Stimulated activated CD8-positive, alpha-beta memory T cell treated with anti-CD3 and anti-CD28 coated beads, Interleukin-7, amount 100 ng/mL, for 1 hour (primary cell): ENCODE measurements at regions not wholly inside any gene's neighbourhood (a gene's known extent, or its start where the extent isn't known, plus 50 kb on each side); places are given as distances from the start of the nearest gene placed in this dataset.
"Not testable (repeated sequence)": the region's sequence is repeated elsewhere in the genome, so short reads cannot be mapped to it uniquely, and the experiment has no call there.

Source experiments
- DNase-seq, 2 donors: peaks; one replicate each; pipeline ENCODE4 v3.0.0-alpha.2; 2020; ENCODE audit warnings: low read depth in 2 of 2

DNA sequence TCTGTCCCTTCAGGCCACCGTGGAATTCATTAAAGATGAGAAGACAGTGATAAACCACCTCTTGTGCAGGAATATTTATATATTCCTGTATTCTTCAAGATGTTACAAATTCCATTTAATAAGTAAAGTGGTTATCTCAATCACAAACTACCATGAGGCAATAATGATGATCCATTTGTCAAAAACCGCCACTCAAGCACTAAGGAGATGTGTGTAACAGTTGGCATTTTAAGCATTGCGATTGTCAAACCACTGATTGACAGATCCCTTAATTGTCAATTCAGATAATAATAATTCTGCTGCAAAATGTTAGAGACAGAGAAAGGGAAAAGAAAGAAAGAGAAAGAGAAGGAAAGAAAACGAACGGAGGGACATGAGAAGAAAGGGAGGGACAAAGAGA, 476.1 kb upstream of the RBFOX1 start:
- DNase-seq = no peak

DNA sequence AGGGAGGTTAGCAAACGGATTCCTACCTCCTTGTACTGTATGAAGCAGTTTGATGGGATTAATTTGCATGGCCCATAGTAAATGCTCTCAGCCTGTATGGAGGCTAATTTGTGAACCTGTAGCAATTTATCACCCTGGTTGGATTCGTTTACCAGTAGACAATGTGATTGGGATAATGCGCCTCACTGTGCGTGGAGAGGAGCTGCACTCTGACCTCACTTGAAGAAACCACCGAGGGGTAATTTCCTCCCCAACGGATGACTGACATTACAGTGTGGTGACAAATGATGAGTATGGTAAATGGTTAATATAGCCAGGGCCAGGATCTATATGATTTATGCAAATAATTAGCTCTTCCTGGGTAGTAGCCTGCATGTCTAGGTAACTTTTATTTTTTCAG, 479.1 kb upstream of the RBFOX1 start:
- DNase-seq = no peak

DNA sequence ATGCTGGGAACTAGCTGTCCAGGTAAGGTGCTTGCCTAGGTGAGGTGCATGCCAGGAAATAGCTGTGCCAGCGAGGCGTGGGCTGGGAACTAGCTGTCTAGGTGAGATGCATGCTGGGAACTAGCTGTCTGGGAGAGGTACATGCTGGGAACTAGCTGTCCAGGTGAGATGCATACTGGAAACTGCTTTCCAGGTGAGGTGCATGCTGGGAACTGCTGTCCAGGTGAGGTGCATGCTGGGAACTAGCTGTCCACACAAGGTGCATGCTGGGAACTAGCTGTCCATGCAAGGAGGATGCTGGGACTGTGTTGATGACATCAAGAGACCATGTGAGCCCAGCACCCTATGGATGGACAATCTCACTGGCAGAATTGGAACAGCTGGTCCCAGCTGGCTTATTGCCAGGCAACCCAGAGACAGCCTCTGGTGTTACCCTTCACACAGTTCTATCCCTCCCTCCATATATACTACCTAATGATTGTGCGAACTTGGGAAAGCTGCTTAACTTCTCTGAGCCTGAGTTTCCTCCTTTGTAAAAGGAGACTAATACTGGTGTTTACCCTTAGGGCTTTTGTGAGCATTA, 479.9 kb upstream of the RBFOX1 start:
- DNase-seq = no peak

DNA sequence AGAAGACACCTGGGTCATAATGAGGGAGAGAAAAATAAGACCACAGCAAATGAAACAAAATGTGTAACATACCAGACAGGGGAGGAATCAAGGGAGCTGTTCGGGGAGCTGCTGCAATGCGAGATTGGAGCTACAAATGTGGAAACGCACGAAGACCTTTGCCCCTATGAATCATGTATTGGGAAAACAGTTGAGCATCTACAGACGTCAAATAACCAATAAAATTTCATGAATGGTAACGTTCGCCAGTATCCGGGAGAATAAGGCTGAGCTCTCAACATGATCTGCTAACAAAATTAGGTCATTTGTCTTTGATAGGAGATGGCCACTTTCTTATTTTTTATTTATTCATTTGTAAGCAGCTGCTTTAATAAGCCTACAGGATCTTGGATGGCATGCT, 486.2 kb upstream of the RBFOX1 start:
- DNase-seq = no peak

DNA sequence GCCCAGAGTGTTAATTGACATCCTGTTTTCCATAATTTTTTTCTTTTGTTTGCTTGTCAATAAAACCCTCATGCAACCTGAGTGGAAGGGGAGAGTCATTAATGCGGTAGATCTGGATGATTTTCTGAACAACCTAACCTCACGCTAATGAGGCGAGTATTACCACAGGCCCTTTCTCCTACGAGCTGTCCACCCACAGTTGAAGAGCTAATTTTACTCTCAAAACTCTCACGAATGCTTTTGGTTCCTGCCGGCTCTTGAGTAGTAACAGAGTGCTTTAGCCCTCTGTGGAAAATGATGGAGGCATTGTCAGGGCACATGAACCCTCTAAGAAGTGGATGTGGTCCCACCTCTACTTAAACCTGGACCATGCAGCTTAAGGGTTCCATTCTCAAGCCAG, 491.3 kb upstream of the RBFOX1 start:
- DNase-seq = no peak

DNA sequence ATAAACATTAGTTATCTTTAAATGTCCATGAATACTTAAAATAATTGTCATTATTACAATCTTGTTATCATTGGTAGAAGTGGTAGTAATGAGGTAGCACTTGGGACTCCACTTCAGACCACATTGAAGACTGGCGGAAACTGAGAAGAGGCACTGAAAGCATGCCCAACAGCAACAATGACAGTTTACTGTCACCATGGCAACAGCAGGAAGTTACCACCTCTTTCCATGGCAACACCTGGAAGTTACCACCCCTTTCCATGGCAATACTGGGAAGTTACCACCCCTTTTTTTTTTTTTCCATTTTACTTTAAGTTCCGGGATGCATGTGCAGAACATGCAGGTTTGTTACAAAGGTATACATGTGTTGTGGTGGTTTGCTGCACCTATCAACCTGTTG, 494.9 kb upstream of the RBFOX1 start:
- DNase-seq = no peak

DNA sequence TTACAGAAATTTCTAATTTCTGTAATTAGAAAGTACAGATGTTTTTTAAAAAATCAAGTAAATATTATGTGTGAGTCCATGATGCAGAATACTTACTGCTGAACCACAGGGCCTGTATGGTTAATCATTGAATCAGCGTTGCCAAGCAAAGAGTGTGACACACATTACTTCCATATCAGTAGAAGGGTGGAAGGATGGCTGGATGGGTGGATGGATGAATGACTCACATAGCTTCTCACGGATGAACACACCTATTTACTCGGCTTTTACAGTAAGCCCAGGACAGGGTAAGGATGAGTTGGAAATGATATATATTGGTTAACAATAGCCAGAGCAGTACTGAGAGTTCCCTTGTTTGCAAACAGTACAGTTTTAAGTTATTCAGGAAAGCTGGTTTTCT, 495.9 kb upstream of the RBFOX1 start:
- no peak for DNase-seq

DNA sequence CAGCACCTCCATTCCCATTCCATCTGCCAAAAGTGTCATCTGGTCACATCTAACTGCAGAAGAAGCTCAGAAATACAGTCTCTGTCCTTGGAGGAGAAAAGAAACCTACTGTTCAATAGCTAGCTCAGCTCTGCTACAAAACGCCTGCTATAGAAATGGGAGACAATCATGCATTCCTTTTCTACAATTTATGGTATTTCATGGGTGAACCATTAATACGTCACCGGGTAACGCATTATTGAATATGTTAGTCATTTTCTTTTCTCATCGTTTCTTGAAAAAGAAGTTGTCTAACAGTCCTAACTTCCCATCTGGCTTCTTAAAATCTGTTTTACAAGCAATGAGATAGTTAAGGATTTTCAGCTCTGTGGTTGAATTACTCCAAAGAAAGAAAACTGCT, 496.7 kb upstream of the RBFOX1 start:
- DNase-seq = no peak

DNA sequence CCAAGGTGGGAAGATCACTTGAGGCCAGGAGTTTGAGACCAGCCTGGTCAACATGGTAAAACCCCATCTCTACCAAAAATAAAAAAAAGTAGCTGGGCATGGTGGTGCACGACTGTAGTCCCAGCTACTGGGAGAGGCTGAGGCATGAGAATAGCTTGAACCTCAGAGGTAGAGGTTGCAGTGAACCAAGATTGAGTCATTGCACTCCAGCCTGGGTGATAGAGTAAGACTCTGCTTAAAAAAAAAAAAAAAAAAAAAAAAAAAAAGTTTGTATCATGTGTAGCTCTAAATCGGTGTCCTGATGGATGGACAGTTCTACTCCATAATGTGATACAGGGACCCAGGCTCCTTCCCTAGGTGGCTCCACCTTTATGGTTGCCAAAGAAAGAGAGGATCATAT, 497.1 kb upstream of the RBFOX1 start:
- no peak for DNase-seq

DNA sequence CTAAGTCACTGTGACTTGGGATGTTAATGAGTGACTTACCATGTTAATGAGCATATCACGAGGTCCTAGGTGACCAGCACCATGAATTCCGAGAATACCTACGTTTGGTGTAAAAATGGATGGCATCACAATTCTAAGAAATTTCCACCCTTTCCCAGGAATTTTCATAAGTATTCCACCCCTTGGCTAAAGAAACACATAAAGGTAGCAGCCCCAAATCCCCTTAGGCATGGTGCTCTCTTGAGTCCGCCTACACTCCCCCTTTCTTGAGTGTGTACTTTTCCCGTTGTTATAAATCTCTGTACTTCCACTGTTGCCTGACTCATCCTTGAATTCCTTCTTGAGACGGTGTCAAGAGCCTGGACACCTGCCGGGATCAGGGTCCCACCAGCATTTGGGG, 504.0 kb upstream of the RBFOX1 start:
- no peak for DNase-seq

DNA sequence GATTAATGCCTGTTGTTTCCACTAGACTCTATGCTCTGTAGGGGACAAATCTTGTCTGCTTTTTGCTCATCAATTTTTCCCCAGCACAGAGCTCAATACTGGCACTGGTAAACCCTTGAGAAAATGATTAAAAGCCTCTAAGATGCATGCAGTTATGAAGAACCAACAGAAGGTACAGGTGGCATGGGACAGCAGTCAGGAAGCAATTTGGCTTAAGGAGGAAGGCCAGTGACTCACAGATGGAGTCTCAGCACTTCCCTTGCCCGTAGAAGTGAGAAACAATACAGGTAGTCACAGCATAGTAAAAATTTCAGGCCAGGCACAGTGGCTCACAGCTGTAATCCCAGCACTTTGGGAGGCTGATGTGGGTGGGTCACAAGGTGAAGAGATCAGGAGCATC, 504.7 kb upstream of the RBFOX1 start:
- no peak for DNase-seq

DNA sequence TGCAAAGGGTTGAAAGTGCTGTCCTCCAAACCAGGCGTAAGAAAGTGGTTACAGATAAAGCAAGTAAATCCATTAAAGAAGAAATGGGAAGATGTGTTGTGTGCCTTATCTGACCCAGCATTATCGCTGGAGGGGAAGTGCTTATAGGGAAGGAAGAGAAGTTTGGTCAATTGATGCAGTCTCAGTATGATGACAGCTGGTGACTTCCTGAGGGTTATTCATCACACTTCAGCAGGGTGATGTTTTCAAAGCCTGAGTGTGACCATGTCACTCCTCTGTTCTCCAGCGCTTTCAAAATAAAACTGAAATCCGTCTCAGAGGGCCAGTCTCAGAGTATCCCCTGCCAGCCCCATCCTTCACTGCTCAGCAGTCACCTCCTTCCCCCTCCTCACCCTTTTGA, 505.4 kb upstream of the RBFOX1 start:
- no peak for DNase-seq

DNA sequence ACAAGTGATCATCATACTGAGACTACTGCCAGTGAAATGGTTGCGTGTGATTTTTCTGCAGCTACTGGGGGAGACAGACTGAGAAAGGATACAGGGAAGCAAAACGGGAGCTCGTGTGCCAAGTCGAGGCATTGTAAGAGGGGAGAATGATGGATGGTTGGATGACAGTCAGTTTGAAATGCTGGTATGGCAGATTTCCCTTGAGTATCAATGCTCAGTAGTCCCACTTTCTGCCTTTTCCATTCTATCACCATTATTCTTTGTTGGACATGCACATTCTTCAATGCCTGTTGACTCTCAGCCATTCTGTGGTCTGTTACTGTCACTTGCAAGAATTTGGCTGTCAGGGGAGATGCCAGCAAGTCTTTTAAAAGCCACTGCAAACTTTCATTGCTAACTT, 510.6 kb upstream of the RBFOX1 start:
- no peak for DNase-seq

DNA sequence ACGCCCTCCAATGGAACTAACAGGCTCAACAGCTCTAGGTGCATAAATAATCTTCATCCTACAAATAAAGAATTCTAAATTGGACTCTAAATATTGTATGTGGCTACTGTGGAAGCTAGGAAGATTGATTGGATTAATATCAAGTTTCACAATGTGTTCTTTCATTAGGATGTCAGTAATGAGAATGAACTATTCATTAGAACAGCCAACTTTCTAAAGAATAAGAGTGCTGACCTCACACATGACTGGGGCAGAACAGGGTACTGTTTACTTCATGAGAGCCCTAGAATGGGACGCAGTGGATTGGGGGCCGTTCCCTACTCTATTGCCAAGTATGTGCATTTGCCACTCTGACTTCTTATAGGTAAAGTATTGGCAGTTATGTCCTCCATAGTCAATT, 528.2 kb upstream of the RBFOX1 start:
- no peak for DNase-seq

DNA sequence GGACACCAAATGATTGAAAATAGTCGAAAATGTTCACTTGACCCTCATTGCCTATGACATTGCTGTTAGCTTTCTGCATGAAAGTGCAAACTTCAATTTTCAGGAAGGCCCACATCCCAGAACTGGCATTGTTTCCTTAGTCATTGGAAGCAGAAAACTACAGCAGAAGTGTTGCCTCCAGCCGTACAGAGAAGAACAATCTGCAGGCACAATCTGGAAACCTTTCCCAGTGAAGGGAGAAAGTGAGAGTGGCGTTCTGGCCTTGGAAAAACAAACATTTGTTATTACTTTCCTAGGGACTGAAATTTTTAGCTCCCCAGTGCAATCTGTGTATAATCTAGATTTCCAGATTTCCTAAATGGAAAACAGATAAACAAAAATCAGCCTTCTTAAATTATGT, 529.5 kb upstream of the RBFOX1 start:
- no peak for DNase-seq

DNA sequence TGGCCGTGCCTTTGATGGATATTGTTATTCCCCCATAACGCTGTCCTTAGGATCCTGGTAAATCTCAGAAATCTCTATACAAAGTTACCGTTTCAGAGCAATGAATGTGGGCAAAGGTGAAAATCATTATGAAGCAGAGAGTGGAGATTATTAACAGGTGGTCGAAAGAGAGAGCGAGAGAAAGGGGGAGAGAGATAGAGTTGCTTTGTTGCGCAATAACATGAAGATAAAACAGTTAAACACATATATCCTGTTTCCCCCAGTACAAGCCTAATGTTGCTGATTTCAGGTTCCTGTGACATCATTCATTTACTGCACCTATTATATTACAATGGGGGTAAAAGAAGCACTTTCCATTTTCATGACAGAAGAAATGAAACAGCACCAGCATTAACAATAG, 535.4 kb upstream of the RBFOX1 start:
- no peak for DNase-seq

DNA sequence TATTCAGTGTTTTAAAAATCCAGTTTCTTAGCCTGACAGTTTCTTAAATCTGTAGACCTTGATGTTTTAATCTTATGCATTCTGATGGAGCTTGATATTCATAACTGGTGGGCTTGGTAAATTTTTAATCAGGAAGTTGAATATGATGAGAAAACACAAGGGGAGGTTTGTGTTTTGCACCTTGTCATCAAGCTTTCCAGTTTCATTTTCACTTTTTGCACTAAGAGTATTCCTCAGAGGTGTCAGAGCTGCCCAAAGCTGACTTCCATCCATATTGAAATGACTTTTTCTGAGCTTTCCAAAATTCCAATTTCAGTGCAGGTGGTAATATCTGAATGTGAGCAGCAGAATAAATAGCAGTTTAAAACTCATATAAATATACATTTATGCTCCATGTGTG, 555.0 kb upstream of the RBFOX1 start:
- no peak for DNase-seq

DNA sequence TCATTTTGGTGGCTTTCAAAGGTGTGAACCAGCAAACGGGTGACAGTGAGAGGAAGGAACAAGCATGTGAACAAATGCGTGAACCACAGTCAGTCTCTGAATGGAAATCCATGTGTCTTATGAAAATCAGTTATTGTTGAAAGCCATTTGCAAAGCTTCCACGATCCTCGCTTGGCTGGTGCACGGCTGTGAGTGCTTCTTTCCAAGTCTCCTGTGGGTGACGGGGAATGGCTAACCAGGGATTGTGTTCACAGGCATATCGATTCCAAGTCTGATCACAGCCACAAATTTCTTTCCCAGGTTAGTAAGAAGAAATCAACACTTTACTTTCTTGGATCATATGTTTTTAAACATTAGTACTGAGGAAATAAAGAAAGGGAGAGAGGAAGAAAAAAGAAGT, 556.9 kb upstream of the RBFOX1 start:
- DNase-seq = no peak

DNA sequence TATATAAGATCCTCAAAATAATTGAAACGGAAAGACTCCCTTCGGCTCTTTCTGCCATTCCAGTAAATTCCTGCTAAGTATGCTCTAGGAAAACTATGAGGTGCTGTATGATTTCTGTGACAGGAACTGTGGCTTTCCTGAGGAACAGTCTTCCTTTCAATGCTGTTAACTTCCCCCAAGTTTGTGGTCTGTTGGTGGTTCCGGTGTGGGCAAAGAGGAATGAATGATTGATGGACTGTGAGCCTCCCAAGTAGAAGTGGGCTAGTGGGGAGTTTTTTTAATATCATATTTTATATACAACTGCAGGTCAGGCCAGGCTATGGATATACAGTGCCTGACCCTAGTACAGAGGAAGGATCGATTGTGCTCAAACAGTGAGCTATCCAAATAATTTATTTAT, 560.7 kb upstream of the RBFOX1 start:
- DNase-seq = no peak

DNA sequence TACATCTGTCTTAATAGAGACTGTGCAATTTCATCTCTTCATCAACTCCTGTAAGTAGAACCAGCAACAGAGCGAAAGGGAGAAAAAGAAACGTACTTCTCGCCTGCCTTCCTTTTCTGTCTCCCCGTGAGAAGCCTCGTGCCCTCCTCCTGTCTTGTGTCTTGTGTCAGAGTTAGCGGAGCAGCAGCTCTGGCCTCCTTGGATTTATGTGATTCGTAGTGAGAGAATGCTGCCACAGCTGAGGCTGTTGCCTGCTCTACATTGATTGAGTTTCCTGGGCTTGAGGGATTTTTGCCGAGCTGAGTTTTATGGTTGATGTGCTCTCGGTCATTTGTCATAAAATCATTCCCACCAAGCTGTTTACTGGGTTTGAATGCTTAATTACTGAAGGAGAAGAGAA, 579.1 kb upstream of the RBFOX1 start:
- no peak for DNase-seq

DNA sequence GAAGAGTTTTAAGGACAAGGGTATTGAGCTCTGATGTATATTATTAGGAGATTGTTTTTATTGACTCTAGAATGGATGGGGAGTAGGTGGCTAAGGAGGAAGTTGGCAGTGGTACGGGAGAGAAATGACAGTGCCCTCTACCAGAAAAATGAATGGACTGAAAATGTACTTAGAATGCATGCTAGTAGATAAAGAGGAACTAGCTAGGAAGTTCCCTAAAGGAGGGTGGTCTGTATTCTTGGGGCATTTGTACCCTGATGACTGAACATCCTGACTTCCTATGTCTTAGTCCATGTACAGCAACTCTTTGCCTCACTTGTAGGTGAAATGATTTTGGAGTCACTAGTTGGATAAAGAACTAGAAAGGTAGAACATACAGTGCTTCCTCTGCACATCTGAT, 581.5 kb upstream of the RBFOX1 start:
- no peak for DNase-seq

DNA sequence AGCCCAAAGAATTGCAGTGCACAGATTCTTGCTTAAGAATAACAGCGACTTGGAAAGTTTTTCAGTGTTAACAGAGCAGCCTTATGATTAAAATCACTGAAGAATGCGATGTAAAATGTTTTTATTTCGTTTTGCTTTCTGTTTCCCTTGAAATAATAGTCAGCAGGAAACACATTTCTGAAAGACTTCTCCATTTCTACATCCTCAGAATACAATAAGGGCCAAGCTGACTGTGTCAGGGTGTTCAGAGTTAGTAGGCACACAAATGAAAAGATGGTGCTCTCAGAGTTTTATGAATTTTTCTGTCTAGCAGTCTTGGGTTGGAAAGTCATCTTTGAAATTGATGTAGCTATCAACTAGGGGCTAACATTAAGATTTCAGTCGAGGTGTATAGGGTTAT, 582.9 kb upstream of the RBFOX1 start:
- no peak for DNase-seq

DNA sequence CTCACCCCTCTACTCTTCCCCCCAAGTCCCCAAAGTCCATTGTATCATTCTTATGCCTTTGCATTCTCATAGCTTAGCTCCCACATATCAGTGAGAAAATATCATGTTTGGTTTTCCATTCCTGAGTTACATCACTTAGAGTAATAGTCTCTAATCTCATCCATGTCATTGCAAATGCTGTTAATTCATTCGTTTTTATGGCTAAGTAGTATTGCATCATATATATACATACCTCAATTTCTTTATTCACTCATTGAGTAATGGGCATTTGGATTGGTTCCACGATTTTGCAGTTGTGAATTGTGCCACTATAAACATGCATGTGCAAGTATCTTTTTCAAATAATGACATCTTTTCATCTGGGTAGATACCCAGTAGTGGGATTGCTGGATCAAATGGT, 596.3 kb upstream of the RBFOX1 start:
- DNase-seq = not testable (repeated sequence)

DNA sequence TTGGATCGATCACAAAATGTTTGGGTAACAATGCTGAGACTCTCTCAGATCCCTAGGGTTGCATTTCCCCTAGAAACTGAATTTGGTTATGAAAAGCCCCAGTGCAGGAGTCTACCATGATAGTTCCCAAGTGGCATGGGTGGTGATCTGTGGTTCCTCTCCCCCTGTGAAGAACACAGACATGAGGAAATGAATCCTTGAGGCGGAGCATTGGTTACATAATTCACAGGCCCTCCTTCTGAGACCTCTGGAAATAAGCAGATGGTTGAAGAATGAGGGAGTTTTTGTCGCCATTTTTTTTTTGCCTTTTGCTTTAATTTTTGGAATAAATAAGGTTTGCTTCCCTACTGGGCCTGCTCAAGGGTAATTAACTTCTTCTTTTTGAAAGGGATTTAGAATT, 597.0 kb upstream of the RBFOX1 start:
- no peak for DNase-seq

DNA sequence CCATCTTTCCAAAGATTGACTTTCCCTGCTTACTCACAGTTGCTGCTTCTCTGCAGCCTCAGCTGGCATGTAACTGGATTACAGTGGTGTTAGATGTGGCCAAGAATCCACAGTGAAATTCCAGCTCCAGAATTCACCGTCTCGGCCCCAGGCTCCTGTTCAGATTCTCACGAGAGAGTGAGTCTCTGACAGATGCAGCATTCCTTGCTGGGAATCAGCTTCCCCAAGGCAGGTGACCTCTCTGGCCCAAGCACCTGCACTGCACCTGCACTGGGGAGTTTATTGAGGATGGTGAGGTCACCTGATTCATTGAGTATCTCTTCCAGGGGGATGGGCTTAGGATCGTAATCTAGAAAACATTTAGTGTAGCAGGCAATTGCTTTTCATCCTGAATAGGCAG, 600.5 kb upstream of the RBFOX1 start:
- no peak for DNase-seq
